K562 (cell line): ENCODE measurements at regions not wholly inside any gene's neighbourhood (a gene's known extent, or its start where the extent isn't known, plus 50 kb on each side); places are given as distances from the start of the nearest gene placed in this dataset.

ENCODE experiments used
- ATAC-seq: fragments of 200-7000 bp; cut with Tn5 transposase; 3 replicates; pipeline ENCODE4 v1.9.1; 2020; ENCODE audit warnings: moderate library complexity
- BruUV-seq: library from RNA; stranded (reverse); fragments of 400-500 nt; replicated peaks from 2 replicates; lab custom pipeline; 2021; lab: Mats Ljungman, UMichigan
- CTCF ChIA-PET: fragments of 300-600 bp; formaldehyde crosslinking; extraction: SDS; loops from one replicate; lab custom pipeline; 2021; ENCODE audit warnings: low intra/inter-chr PET ratio; lab: Yijun Ruan, JAX
- POLR2A ChIA-PET: fragments of 300-600, 350-650 bp; sonication (Branson Sonifier 250); formaldehyde crosslinking; extraction: SDS; loops from one replicate; lab custom pipeline; 2021; ENCODE audit warnings: antibody characterized with exemption, inconsistent platforms; lab: Yijun Ruan, JAX
- DNase-seq, 4 experiments: peaks; one replicate each; pipeline versions ENCODE4 v3.0.0 to v3.0.0-alpha.2; 2011 to 2018; ENCODE audit warnings: low spot score in 3 of 4, mixed read lengths in 3 of 4; ENCODE audit errors: extremely low read depth in 1 of 4
- FAIRE-seq: peaks from 2 replicates; lab custom pipeline; 2011; peaks lifted over from hg19 to GRCh38; lab: Jason Lieb, UNC
- H2AFZ ChIP-seq: 2 replicates; pipeline ENCODE4 v1.6.0; 2011; ENCODE audit warnings: low read depth, low read length, control low read depth, inconsistent platforms
- H3K27ac ChIP-seq: fragments of 200-600 bp; 3 replicates; pipeline ENCODE4 v1.8.0; 2011; ENCODE audit warnings: low read depth, mild to moderate bottlenecking, control low read depth, inconsistent platforms, low read length, moderate library complexity, mixed read lengths; ENCODE audit errors: extremely low read depth
- H3K27me3 ChIP-seq, 2 experiments: fragments of 300-600 bp in 1 of 2; 2 replicates in 1 of 2; 3 replicates in 1 of 2; pipeline versions ENCODE4 v1.6.0 to v1.8.0; 2011; ENCODE audit warnings: inconsistent platforms in 2 of 2, low read length in 2 of 2, mild to moderate bottlenecking in 1 of 2, mixed read lengths in 1 of 2, moderate library complexity in 1 of 2; ENCODE audit not compliant: control insufficient read depth in 2 of 2, insufficient read depth in 2 of 2
- H3K36me3 ChIP-seq: fragments of 300-600 bp; 3 replicates; pipeline ENCODE4 v1.8.0; 2011; ENCODE audit warnings: mild to moderate bottlenecking, low read length, inconsistent platforms; ENCODE audit not compliant: control insufficient read depth, insufficient read depth
- H3K4me1 ChIP-seq, 2 experiments: fragments of 200-600 bp in 1 of 2; replicated peaks in 1 of 2; 2 replicates in 1 of 2; 3 replicates in 1 of 2; pipeline versions ENCODE4 v1.5.1 to v1.8.0; 2011; ENCODE audit warnings: inconsistent platforms in 2 of 2, low read length in 2 of 2, mild to moderate bottlenecking in 1 of 2, mixed read lengths in 1 of 2, moderate library complexity in 1 of 2; ENCODE audit not compliant: control insufficient read depth in 2 of 2, insufficient read depth in 2 of 2
- H3K4me2 ChIP-seq: 2 replicates; pipeline ENCODE4 v1.6.1; 2011; ENCODE audit warnings: low read length, control low read depth, inconsistent platforms, mixed read lengths; ENCODE audit not compliant: insufficient read depth
- H3K4me3 ChIP-seq: fragments of 200-600 bp; sonication (generic), shearing (Covaris generic); 2 replicates; pipeline ENCODE4 v1.5.1; 2016; ENCODE audit warnings: control low read depth, inconsistent platforms
- H3K79me2 ChIP-seq: fragments of 200-600 bp; 3 replicates; pipeline ENCODE4 v1.8.0; 2011; ENCODE audit warnings: low read length, inconsistent platforms; ENCODE audit not compliant: control insufficient read depth, insufficient read depth
- H3K9ac ChIP-seq, 2 experiments: 2 replicates each; pipeline versions ENCODE4 v1.6.0 to v1.6.1; 2011; ENCODE audit warnings: low read depth in 2 of 2, low read length in 2 of 2, control low read depth in 1 of 2, inconsistent platforms in 1 of 2, mild to moderate bottlenecking in 1 of 2, mixed read lengths in 1 of 2; ENCODE audit not compliant: insufficient read depth in 1 of 2
- H3K9me1 ChIP-seq: one replicate; pipeline ENCODE4 v1.6.0; 2011; ENCODE audit warnings: inconsistent platforms, mild to moderate bottlenecking, low read length, moderate library complexity; ENCODE audit not compliant: control insufficient read depth, insufficient read depth
- H3K9me3 ChIP-seq: replicated peaks from 2 replicates; pipeline ENCODE4 v1.5.1; 2011; ENCODE audit warnings: low read depth, low read length, inconsistent platforms; ENCODE audit not compliant: control insufficient read depth, insufficient read depth
- H4K20me1 ChIP-seq: replicated peaks from 2 replicates; pipeline ENCODE4 v1.6.1; 2011; ENCODE audit warnings: low read length, inconsistent platforms, mixed read lengths; ENCODE audit not compliant: control insufficient read depth, insufficient read depth
- AFF4 ChIP-seq: sonication (generic); formaldehyde crosslinking; IDR thresholded peaks from 2 replicates; pipeline ENCODE4 v1.8.0; 2023; ENCODE audit warnings: mild to moderate bottlenecking, missing genetic modification reagents
- NR1H2 ChIP-seq: sonication (generic); formaldehyde crosslinking; IDR thresholded peaks from 2 replicates; pipeline ENCODE4 v1.4.0; 2020; ENCODE audit warnings: mild to moderate bottlenecking, missing genetic modification reagents
- SRF ChIP-seq, 2 experiments: fragments of 250-450, 450-650 bp in 1 of 2; sonication (Bioruptor Pico) in 1 of 2; sonication (generic) in 1 of 2; formaldehyde crosslinking; IDR thresholded peaks; 2 replicates each; pipeline versions ENCODE4 v1.5.0 to v1.5.1; 2020 to 2022; ENCODE audit warnings: mild to moderate bottlenecking in 1 of 2, missing genetic modification reagents in 1 of 2
- SRSF9 ChIP-seq: fragments of 200-400 bp; formaldehyde crosslinking; IDR thresholded peaks from 2 replicates; pipeline ENCODE4 v1.6.1; 2017; ENCODE audit warnings: low read depth, low read length, borderline replicate concordance
- USF2 ChIP-seq: sonication (generic); formaldehyde crosslinking; IDR thresholded peaks from 2 replicates; pipeline ENCODE4 v1.5.0; 2020; ENCODE audit warnings: missing genetic modification reagents
- ZBTB40 ChIP-seq, 2 experiments: fragments of 450-650 bp in 1 of 2; sonication (generic) in 1 of 2; formaldehyde crosslinking in 1 of 2; IDR thresholded peaks; 2 replicates each; pipeline versions ENCODE4 v1.7.1 to v1.9.0; 2016 to 2022; ENCODE audit warnings: inconsistent platforms in 1 of 2, mild to moderate bottlenecking in 1 of 2, missing genetic modification reagents in 1 of 2
- ZNF445 ChIP-seq: fragments of 250-450 bp; sonication (Bioruptor Pico); IDR thresholded peaks from 2 replicates; pipeline ENCODE4 v1.4.0; 2020; ENCODE audit warnings: low read depth, mild to moderate bottlenecking, moderate library complexity
- WGBS: fragments of 100-300 bp; shearing (Covaris generic); methylation state at CpG from one replicate; pipeline ENCODE4 v1.1.6; 2016; ENCODE audit warnings: low coverage, mixed read lengths; ENCODE audit not compliant: insufficient coverage; ENCODE audit errors: missing lambda C conversion rate; 5-methylcytosine and 5-hydroxymethylcytosine counted together
- in situ Hi-C: fragments of 300-500 bp; cut with MboI; formaldehyde crosslinking; loops from 4 replicates; pipeline ENCODE4 v1.15.0; 2018; ENCODE audit warnings: inconsistent platforms, mixed read lengths
- intact Hi-C: fragments of 100-400 bp; cut with micrococcal nuclease; formaldehyde crosslinking; loops from 2 replicates; pipeline ENCODE4 v1.14.2; 2022

GRCh38 chr7:68783684-68784083 is 814.6 kb upstream of the AUTS2 start:
- Histone ChIP-seq H2AFZ (no peak overlapping the region), H3K9me3 (no peaks in the 10 kb centered on the region), H3K79me2 (no peaks in the 10 kb centered on the region), H3K4me3 (no peak overlapping the region), H3K4me2 (no peak overlapping the region), H3K27me3 (peaks cover 0 to 2% of the 10 kb centered on the region in 2 experiments; a peak in 1 of 5 replicates), H3K36me3 (no peaks in the 10 kb centered on the region), H3K27ac (no peak overlapping the region), H4K20me1 (no peaks in the 10 kb centered on the region), H3K4me1 (no peaks in the 10 kb centered on the region), H3K9ac (no peak overlapping the region), H3K9me1 (no peaks in the 10 kb centered on the region)
- BruUV-seq, result no TSS peak
- no peak for TF ChIP-seq NR1H2 (CRISPR knock-in tag)
- TF ChIP-seq ZBTB40 (IDR thresholded peaks at IDR 0.05), result no peak
- no peak for TF ChIP-seq ZBTB40 (CRISPR knock-in tag; IDR thresholded peaks at IDR 0.05)
- TF ChIP-seq AFF4 (CRISPR knock-in tag), result no peak
- TF ChIP-seq SRSF9, result no peak
- no peak for TF ChIP-seq USF2 (CRISPR knock-in tag)
- no peak for TF ChIP-seq ZNF445 (CRISPR knock-in tag)
- no peak for TF ChIP-seq SRF (CRISPR knock-in tag; IDR thresholded peaks at IDR 0.05)
- FAIRE-seq (no peak), ATAC-seq (no peak), DNase-seq (no peak)
- 0% methylated on average over 3 of the region's 3 CpGs for WGBS
- intact Hi-C loops (no loop called here), in situ Hi-C loops (no loop called here)
- CTCF ChIA-PET, result no interaction called here
- POLR2A ChIA-PET, result interaction anchor here (0.8 kb wide), 1 partner anchor 37 kb away, joined by 3 read pairs; no protein-coding TSS in a partner anchor
